HCEC 1CT (cell line): ENCODE measurements at regions not wholly inside any gene's neighbourhood (a gene's known extent, or its start where the extent isn't known, plus 50 kb on each side); places are given as distances from the start of the nearest gene placed in this dataset.
"Not testable (repeated sequence)": the region's sequence is repeated elsewhere in the genome, so short reads cannot be mapped to it uniquely, and the experiment has no call there.

Experiments used
- DNase-seq: peaks from one replicate; pipeline ENCODE4 v3.0.0-alpha.2; 2017

DNA sequence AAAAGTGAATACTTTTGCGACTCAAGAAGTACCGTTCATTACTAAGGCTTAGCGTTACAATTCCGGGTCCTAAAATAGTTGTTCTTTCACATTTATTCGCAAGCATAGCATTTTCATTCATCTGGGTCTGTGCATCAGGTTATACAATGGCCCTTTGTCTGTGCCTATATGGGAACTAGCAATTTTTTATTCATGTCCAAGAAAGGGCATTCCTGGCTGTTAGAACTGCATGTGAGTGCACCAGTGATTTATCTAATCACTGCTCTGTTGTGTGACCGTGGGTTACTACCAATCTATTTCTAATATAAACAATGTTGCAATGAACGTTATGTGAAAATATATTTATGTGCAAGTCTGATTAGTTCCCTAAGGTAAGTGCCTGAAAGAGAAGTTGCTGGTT, 63.8 kb downstream of the SPANXA1 start:
- DNase-seq: not testable (repeated sequence)

DNA sequence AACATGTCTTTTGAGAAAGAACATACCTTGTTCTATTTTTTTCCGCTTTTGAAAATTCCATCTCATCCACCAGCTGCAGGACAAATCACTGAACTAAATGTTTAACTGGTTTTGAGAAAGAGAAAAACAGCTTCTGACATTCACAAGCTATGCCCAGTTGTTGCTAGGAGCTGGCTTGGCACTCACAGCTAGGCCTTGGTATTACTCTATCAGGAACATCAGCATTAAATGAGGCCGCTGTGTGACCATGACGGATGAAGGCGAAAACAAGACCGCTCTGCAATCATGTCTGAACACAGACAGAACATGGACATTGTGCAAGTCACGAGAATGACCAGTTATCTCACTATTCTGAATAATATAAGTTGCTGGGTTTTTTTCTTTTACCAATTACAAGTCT, 108.8 kb downstream of the SPANXA1 start:
- not testable (repeated sequence) for DNase-seq

DNA sequence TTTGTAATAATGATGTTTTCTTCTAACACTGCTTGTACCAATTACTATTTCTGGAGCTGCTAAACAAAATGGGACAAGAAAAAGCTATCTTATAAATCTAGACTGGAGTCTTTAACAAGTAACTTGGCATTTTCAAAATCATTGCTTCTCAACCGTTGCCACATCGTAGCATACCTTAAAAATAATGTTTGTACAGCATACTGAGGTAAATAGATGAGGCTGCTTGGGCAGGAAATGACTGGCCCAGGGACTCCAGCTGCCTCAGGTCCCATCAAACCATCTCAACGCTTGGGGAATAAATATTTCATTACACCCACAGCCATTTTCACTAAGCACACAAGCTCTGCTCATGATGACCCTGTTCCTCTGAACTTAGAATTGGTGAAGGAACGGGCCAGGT, 115.1 kb downstream of the SPANXA1 start:
- peak; percentile 15 for DNase-seq

DNA sequence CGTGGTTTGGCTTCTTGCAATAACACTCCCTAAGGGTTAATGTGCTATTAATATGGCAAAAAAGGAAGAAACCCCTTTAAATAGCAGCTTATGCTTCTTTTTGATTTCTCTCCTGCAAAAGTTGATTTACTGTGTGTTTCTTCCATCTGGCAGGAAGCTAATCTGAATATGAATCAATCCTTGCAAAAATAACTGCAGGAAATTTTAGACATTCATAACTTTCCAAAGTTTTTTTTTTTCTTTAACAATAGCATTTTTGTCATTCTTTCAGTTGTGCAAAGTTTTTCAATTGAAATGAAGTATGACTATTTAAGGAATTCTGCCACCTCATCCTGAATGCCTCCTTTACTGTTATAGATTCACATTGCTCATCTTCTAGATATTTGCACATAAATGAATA, 115.6 kb downstream of the SPANXA1 start:
- peak; percentile 76 for DNase-seq

DNA sequence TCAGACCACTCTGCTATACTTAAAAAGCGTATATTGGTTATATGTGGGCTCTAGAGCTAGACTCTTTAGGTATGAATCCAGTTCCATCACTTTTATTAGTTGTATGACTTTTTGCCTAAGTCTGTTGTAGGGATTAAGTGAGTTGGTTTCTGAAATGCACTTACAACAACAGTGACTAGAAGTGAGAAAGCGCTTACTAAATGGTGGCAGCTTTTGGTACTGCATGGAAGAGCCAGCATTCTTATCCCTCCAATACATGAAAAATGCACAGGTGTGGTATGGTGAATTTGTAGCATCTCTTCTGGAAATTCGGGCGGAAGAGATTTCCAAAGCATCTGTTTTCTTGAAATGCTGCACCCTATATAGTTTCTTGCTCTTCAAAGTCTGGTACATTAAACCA, 117.1 kb downstream of the SPANXA1 start:
- DNase-seq: peak; percentile 9

DNA sequence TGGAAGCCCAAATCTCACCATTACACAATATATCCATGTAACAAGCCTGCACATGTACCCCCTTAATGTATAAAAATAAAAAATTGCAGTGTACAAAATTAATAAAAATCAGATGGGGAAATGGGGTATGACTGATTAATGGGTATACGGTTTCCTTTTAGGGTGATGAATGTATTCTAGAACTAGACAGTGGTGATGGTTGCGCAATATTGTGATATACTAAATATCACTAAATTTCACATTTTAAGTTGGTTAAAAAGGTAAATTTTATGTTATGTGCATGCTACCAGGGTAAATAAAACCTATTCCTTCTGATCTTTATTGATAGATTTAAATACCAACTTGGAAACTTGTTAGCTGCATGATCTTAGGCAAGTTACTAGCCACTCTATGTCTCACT, 129.4 kb downstream of the SPANXA1 start:
- no peak for DNase-seq

DNA sequence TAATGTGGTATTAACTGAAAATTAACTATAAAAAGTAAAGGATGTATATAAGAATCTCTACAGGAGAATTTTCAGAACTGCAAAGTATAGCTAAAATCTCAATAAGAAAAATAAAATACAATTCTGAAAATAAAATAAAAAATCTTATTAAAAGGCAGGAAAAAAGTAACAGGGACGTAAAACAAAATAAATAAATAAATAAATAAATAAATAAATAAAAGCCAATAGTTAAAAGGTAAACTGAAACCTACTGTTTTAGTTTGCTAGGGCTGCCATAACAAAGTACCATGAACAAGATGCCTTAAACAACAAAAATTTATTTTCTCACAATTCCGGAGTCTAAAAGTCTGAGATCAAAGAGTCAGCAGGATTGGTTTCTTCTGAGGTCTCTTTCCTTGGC, 140.6 kb downstream of the SPANXA1 start:
- DNase-seq: no peak

DNA sequence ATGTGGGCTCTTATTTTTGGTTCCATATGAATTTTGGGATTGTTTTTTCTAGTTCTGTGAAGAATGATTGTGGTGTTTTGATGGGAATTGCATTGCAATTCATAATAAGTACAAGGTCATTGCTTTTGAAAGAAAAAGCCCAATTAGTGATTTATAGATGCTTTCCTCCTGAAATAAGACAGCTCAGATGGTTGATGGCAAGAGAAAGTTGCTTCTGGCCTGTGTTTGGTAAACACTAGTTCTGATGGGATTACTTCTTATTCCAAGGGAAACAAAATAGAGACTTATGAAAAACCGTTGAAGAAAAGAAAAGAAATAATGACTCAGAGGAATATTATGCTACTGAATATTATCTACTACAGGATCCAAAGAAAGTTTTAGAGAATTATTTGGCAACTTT, 144.9 kb downstream of the SPANXA1 start:
- no peak for DNase-seq

DNA sequence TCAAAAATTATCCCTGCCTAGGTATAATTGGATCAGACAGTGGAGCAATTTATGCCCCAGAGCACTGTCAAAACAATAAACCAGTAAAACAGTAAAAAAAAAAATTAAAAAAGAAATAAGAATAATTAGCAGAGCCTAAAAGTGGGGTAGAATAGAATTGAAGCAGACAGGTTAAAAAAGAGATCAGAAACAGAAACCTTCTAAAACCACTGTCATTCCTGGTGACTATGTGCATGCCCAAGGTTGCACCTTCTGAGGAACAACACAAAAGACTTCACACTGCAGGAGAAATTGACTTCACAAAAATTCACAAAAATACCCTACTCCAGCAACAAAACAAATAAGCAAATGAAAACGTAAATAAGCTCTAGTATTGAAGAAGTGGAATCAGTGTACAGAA, 168.6 kb downstream of the SPANXA1 start:
- no peak for DNase-seq

DNA sequence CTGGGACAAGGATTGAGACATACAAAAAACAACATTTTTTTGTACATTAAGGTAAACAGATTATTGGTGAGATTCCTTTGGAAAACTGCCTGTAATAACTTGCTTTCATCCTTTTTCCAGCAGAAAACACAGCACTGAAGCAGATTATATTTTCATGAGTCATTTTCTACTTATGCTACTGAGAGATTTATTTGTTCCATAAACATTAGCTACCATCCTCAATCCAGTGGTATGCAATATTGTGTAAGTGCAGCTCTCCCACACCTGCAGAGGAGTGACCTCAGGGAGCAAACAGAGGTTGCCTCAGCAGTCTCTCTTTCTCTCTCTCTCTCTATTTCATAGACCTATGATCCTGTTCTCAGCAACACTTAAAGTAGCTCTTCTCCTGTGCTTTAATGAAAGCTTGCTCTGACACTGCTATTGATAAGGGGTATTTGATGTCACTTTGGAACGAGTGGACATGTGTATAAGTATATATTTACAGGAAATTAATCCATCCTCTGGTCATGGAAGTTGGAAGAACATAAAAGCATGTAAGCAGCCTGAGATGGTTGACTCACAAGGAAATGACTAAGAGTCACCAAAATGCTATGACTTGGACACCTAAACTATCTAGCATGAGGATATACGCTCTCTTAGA, 163.7 kb upstream of the SPANXC start:
- DNase-seq: peak; percentile 86

DNA sequence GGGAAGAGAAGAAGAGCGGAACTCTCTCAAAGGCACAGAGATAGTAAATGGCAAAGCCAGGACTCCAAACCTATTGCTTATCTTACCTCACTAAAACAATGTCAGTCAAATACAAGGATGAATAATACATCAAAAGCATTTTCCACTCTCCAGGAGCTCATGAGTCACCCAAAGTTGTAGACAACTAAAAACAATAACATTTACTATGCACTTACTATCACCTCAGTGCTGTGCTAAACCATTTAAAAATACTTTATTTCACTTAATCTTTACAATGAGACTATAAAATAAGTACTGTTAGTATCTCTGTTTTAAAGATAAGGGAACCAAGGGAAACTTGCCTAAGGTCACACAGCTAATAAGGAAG, 163.2 kb upstream of the SPANXC start:
- DNase-seq: peak; percentile 58

DNA sequence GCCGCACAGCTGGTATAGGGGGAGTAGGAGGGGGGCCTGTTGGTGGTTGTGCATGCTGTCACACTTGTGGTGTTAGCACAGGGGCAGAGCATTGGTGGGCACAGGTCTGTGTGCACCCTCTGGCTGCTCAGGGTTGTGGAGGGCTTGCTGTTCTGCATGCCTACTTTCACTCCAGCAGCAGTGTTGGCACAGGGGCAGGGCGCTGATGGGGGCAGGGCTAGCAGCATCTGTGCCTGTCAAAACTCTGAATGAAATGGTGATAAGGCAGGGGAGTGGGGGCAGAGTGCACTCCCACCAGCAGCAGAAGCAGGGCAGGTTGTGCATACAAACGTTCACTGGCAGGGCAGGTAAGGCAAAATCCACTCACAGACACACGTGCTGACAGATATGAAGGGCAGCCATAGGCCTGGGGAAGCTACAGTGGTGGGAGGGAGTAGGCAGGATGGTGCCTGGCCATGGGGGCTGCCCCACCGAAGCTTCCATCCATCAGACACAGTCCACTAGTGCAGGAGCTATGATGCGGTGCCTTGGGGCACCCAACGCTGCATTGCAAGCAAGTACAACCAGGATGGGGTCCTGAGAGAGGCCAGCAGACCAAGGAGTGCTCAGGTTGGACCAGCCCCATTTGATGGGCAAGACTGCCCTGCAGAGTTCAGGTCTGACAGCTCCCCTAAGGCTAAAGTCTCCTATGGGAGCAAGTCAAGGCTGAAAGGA, 160.7 kb upstream of the SPANXC start:
- DNase-seq: no peak

DNA sequence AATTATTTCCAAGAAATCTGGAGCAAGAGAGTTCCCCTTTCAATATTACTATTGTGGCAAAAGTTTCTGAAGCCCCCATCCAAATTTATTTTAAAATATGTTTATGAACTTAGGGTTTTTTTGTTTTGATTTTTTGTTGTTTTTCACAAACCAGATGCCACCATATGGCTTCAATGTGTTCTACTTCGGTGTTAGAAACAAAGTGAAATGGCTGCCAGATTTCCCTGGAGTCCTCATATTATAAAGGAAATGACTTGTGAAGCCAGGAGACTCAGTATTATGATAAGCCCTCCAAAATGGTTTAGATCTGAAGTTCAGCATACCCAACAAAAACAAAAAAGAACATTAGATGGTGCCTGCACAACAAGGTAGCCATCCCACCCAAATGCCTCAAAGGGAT, 154.2 kb upstream of the SPANXC start:
- DNase-seq: no peak

DNA sequence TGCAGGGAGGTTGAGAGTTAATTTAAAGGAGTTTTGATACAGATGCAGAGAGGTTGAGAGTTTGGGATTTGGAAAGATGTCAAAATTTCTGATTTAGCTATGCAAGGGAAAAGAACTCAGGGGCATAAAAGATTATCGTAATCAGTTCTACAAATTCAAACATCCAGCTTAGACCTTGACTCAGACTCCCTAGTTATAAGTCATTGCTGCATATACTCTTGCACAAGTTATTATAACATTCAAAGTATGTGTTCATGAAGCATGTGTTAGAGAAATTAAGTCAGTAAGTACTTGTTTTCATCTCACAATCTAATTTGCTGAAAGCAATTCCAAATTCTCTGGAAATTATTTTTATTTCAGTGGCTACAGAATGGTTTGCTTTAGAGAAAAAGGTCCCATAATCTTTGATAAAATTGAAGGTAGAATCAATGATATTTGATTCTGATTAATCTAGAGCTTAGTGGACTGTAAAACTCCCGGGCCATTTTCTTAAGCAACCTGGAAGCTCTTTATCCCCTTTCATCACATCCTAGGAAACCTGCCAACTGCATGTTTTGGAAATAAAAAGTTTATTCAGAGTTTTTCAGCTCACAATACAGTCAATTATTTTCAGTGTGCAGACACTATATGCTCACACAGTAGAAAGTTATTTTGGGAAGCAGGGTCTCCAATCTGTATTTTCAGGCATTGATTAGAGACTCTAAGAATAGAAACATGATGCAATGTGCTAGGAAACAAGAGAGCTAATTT, 132.9 kb upstream of the SPANXC start:
- peak; percentile 1 for DNase-seq

DNA sequence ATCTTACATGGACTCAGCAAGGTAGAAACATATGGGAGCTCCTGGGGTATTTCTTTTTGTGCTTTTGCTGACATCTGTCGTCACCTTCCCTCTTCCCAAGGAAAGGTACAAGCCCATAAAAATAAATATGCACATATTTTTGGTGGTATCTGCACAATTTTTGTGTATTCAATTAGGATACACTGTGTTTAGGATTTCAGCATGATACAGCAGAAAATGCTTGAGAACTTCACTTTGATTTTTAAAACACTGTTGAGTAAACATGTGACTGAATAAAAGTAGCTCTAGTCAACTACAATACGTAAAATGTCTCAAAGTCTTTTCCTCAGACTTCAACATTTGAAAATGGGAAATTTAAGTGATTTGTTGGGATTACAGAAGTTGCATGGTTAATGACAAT, 99.4 kb upstream of the SPANXC start:
- DNase-seq: no peak

DNA sequence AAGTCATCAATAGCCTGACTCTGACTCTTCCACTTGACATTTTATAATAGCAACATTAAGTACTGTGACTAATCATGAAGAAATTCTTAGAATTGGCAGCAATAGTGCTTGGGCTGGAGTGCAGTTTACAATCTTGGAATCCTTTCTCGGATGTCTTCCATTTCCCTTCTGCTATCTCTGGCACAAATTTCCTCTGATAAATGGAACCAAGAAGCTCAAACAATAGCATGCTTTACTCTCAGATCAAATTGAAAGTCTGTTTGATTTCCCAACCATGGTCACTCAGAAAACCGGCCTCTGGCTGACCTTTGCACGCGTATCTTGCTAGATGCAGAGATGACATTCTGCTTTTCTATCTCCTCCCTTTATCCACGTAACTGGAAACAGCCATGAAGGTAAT, 99.0 kb upstream of the SPANXC start:
- DNase-seq: peak; percentile 79

DNA sequence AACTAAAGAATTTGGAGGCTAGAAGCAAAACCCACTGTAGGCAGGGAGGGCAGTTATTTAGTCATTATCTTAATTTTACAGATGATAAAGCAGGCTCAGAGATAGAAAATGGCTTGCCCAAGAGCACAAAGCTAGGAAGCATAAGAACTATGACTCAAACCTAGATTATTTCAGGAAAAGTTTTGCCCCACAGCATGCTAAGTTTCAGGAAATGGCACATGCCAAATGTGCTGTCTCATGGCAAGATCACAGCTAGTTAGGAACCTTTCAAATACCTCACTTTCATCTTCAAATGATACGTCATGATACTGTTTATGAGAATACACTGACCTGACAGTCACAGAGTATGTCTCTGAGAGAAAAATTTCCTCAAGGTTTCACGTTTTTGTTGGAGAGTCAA, 78.5 kb upstream of the SPANXC start:
- peak; percentile 39 for DNase-seq

DNA sequence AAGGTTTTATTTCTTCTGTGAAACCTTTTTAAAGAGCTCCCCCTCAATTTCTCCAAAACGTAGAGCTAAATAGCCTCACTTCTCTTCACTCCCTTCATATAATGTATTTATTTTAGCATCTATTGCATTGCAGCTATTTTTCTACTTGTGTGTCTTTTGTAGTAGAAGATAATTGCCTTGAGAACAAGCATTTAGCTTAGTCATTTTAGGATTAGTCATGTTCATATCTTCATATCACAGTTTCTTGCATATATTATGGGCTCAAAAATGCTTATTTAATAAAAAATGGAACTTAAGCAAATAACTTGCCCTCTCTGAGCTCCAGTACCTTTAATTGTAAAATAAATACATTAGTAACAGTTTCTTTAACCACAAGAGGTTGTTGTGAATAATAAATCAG, 72.1 kb upstream of the SPANXC start:
- DNase-seq: peak; percentile 4

DNA sequence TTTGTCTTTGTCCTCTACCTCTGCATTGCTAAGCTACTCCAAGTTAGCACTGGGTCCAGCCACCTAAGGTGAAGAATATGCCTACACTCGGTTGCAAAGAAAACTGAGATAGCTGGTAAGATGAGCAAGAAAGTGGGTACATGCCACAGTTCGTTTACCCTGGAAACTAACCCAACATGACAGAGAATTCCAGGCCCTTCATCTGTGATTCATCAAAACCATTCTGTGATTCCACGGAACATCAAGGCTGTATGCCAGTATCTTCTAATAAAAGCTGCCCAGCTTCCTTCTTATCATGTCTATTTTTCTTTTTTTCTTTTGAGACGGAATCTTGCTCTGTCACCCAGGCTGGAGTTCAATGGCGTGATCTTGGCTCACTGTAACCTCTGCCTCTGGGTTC, 58.7 kb upstream of the SPANXC start:
- DNase-seq: no peak
